HEK293 (cell line): ENCODE measurements at regions not wholly inside any gene's neighbourhood (a gene's known extent, or its start where the extent isn't known, plus 50 kb on each side); places are given as distances from the start of the nearest gene placed in this dataset.

Experiments used
- CTCF ChIA-PET: fragments of 350-600 bp; formaldehyde crosslinking; extraction: SDS; loops from one replicate; lab custom pipeline; 2021; ENCODE audit warnings: antibody characterized with exemption; lab: Yijun Ruan, JAX
- POLR2A ChIA-PET: fragments of 300-600 bp; formaldehyde crosslinking; extraction: SDS; loops from one replicate; lab custom pipeline; 2020; ENCODE audit warnings: antibody characterized with exemption, inconsistent platforms; lab: Yijun Ruan, JAX
- H3K27ac ChIP-seq: fragments of 200-500 bp; sonication (Bioruptor generic); 2 replicates; pipeline ENCODE4 v1.5.1; 2014; ENCODE audit warnings: low read depth, low read length, control low read depth, inconsistent platforms; ENCODE audit errors: extremely low read depth
- H3K36me3 ChIP-seq, 2 experiments: fragments of 200-500 bp in 1 of 2; sonication (Bioruptor generic) in 1 of 2; 1 replicate in 1 of 2; 2 replicates in 1 of 2; pipeline ENCODE4 v1.5.1; 2014 to 2017; ENCODE audit warnings: inconsistent platforms in 2 of 2, low read length in 2 of 2; ENCODE audit not compliant: control insufficient read depth in 2 of 2, insufficient read depth in 1 of 2
- H3K4me1 ChIP-seq: fragments of 200-500 bp; sonication (Bioruptor generic); 2 replicates; pipeline ENCODE4 v1.5.1; 2014; ENCODE audit warnings: mild to moderate bottlenecking, low read length, inconsistent platforms; ENCODE audit not compliant: control insufficient read depth, insufficient read depth
- H3K4me3 ChIP-seq: 2 replicates; pipeline ENCODE4 v1.5.1; 2011; ENCODE audit warnings: low read depth, mild to moderate bottlenecking, control low read depth, low read length, moderate library complexity
- H3K9me3 ChIP-seq: fragments of 200-500 bp; sonication (Bioruptor generic); 2 replicates; pipeline ENCODE4 v1.5.1; 2014; ENCODE audit warnings: low read depth, low read length, inconsistent platforms; ENCODE audit not compliant: control insufficient read depth, insufficient read depth
- AEBP2 ChIP-seq: fragments of 450-650 bp; formaldehyde crosslinking; IDR thresholded peaks from 2 replicates; pipeline ENCODE4 v1.5.1; 2016; ENCODE audit warnings: missing biosample characterization, missing genetic modification characterization, borderline replicate concordance
- GFI1B ChIP-seq: fragments of 450-650 bp; formaldehyde crosslinking; IDR thresholded peaks from 2 replicates; pipeline ENCODE4 v1.5.1; 2016; ENCODE audit warnings: missing biosample characterization, missing genetic modification characterization
- KLF16 ChIP-seq: fragments of 450-650 bp; formaldehyde crosslinking; IDR thresholded peaks from 2 replicates; pipeline ENCODE4 v1.5.1; 2017; ENCODE audit warnings: missing biosample characterization, missing genetic modification characterization
- OSR2 ChIP-seq: fragments of 450-650 bp; formaldehyde crosslinking; IDR thresholded peaks from 2 replicates; pipeline ENCODE4 v1.5.1; 2016; ENCODE audit warnings: missing biosample characterization, missing genetic modification characterization
- OVOL3 ChIP-seq: fragments of 450-650 bp; formaldehyde crosslinking; IDR thresholded peaks from 2 replicates; pipeline ENCODE4 v1.5.1; 2016; ENCODE audit warnings: missing biosample characterization, missing genetic modification characterization
- SP3 ChIP-seq: fragments of 450-650 bp; formaldehyde crosslinking; IDR thresholded peaks from 2 replicates; pipeline ENCODE4 v1.5.1; 2016; ENCODE audit warnings: missing biosample characterization, missing genetic modification characterization
- YY1 ChIP-seq: fragments of 450-650 bp; formaldehyde crosslinking; IDR thresholded peaks from 2 replicates; pipeline ENCODE4 v1.5.1; 2018; ENCODE audit warnings: missing biosample characterization, missing genetic modification characterization
- ZBTB20 ChIP-seq: fragments of 450-650 bp; formaldehyde crosslinking; IDR thresholded peaks from 2 replicates; pipeline ENCODE4 v1.5.1; 2016; ENCODE audit warnings: missing biosample characterization, missing genetic modification characterization
- ZBTB6 ChIP-seq: fragments of 450-650 bp; formaldehyde crosslinking; IDR thresholded peaks from 2 replicates; pipeline ENCODE4 v1.5.1; 2017; ENCODE audit warnings: missing biosample characterization, missing genetic modification characterization
- ZNF112 ChIP-seq: fragments of 450-650 bp; formaldehyde crosslinking; IDR thresholded peaks from 2 replicates; pipeline ENCODE4 v1.5.0; 2017; ENCODE audit warnings: missing biosample characterization, missing genetic modification characterization
- ZNF16 ChIP-seq: fragments of 450-650 bp; formaldehyde crosslinking; IDR thresholded peaks from 2 replicates; pipeline ENCODE4 v1.5.1; 2016; ENCODE audit warnings: low read depth, missing biosample characterization, missing genetic modification characterization
- ZNF514 ChIP-seq: fragments of 450-650 bp; formaldehyde crosslinking; IDR thresholded peaks from 2 replicates; pipeline ENCODE4 v1.5.1; 2016; ENCODE audit warnings: missing biosample characterization, missing genetic modification characterization
- ZNF548 ChIP-seq: fragments of 450-650 bp; formaldehyde crosslinking; IDR thresholded peaks from 2 replicates; pipeline ENCODE4 v1.5.1; 2016; ENCODE audit warnings: missing biosample characterization, missing genetic modification characterization
- ZNF624 ChIP-seq: fragments of 450-650 bp; formaldehyde crosslinking; IDR thresholded peaks from 2 replicates; pipeline ENCODE4 v1.5.1; 2017; ENCODE audit warnings: missing biosample characterization, missing genetic modification characterization
- ZNF629 ChIP-seq: fragments of 450-650 bp; formaldehyde crosslinking; IDR thresholded peaks from 2 replicates; pipeline ENCODE4 v1.5.1; 2017; ENCODE audit warnings: missing biosample characterization, missing genetic modification characterization
- ZNF639 ChIP-seq: fragments of 450-650 bp; formaldehyde crosslinking; IDR thresholded peaks from 2 replicates; pipeline ENCODE4 v1.5.1; 2016; ENCODE audit warnings: missing biosample characterization, missing genetic modification characterization
- ZNF747 ChIP-seq: fragments of 450-650 bp; formaldehyde crosslinking; IDR thresholded peaks from 2 replicates; pipeline ENCODE4 v1.5.1; 2016; ENCODE audit warnings: missing biosample characterization, missing genetic modification characterization
- ZNF777 ChIP-seq: fragments of 450-650 bp; formaldehyde crosslinking; IDR thresholded peaks from 2 replicates; pipeline ENCODE4 v1.5.1; 2017; ENCODE audit warnings: missing biosample characterization, missing genetic modification characterization, borderline replicate concordance
- ZSCAN4 ChIP-seq: fragments of 450-650 bp; formaldehyde crosslinking; IDR thresholded peaks from 2 replicates; pipeline ENCODE4 v1.5.1; 2017; ENCODE audit warnings: missing biosample characterization, missing genetic modification characterization
- TF ChIP-seq, protein P1 (sequence below): fragments of 450-650 bp; formaldehyde crosslinking; IDR thresholded peaks from 2 replicates; pipeline ENCODE4 v1.5.1; 2016; ENCODE audit warnings: missing biosample characterization, missing genetic modification characterization

DNA sequence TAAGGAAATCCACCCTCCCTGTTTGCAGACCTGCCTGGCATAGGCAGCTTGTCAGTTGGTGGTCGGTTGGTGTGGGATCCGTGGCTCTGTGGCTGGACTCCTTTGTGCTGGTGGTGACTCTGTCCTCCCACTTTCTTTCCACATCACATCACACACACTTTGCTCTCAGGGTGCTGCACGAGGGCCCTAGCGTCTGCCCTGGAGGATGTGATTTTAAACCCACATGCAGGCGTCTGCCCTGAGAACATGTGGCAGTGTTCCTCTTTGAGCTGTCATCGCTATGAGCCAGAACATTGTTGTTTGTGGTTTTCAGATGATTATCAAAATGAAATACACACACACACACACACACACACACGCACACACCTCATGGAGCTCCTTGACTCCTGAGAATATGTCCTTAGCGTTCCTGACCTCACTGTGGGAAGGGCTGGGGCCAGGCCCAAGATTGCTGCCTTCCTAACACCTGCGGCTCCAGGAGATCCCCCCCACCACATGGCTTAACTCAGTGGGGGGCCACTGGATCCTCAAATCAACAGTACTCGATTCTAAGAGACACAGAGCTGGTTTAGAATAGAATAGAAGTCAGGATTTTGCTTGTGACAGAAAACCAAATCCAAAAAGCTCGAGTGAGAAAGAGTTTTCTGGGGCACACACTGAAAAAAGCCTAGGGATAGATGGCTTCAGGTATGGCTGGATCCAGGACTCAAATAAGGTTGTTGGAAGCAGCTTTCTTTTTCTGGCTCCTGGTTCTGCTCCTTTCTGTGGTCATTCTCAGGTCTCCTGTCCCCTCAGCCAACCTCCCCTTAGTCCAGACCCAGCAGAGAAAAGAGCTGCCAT is 54.8 kb downstream of the RTP5 start:
- Histone ChIP-seq H3K36me3 (no peaks in the 10 kb centered on the region), H3K4me3 (no peak overlapping the region), H3K4me1 (no peaks in the 10 kb centered on the region), H3K9me3 (no peaks in the 10 kb centered on the region), H3K27ac (no peak overlapping the region)
- TF ChIP-seq ZNF777 = no peak
- no peak for TF ChIP-seq ZNF629 (tag by site-specific recombination)
- TF ChIP-seq ZNF16 (tag by site-specific recombination) = no peak
- no peak for TF ChIP-seq ZNF747 (tag by site-specific recombination)
- 0 out of 2 replicates have a peak, but pooled peaks have one; percentile 33 for TF ChIP-seq ZSCAN4 (tag by site-specific recombination)
- TF ChIP-seq ZNF624 (tag by site-specific recombination) = no peak
- ChIA-PET CTCF (interaction anchor here (0.6 kb wide), 1 partner anchor 1281 kb away, joined by 3 read pairs; no protein-coding TSS in a partner anchor), POLR2A (no interaction called here)

GRCh38 chr2:241924909-241925250 is 55.4 kb downstream of the RTP5 start:
- TF ChIP-seq ZNF514 (tag by site-specific recombination) (no peak), ZNF639 (tag by site-specific recombination) (no peak), ZBTB20 (tag by site-specific recombination) (no peak), GFI1B (no peak), OSR2 (no peak)
- POLR2A ChIA-PET = no interaction called here
- Histone ChIP-seq H3K9me3 (no peaks in the 10 kb centered on the region), H3K27ac (no peak overlapping the region), H3K4me3 (no peak overlapping the region), H3K4me1 (no peaks in the 10 kb centered on the region), H3K36me3 (no peaks in the 10 kb centered on the region)
- CTCF ChIA-PET = no interaction called here

DNA sequence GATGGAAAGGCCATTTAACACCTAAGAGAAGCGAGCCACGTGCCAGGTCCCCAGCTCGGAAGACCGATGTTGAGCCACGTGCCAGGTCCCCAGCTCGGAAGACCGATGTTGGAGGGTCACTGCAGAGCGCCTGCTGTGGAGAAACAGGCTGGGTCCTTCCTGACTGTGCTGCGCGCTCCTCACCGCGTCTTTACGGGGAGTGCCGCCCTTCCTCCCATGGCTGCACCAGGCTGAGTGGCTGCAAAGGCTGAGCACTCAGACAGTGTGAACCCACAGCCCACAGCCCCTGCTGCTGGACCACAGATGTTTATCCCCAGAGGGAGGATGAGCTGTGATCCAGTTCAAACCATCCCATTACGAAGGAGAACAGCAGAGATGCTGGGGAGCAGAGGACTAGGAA is 55.7 kb downstream of the RTP5 start:
- Histone ChIP-seq H3K4me1 (no peaks in the 10 kb centered on the region), H3K36me3 (no peaks in the 10 kb centered on the region), H3K4me3 (no peak overlapping the region), H3K9me3 (no peaks in the 10 kb centered on the region), H3K27ac (no peak overlapping the region)
- TF ChIP-seq ZBTB6 (no peak), OVOL3 (tag by site-specific recombination) (no peak), SP3 (tag by site-specific recombination) (no peak)
- ChIA-PET POLR2A (no interaction called here), CTCF (no interaction called here)

- Histone ChIP-seq H3K4me3 (no peak overlapping the region), H3K9me3 (no peaks in the 10 kb centered on the region), H3K36me3 (no peaks in the 10 kb centered on the region), H3K4me1 (no peaks in the 10 kb centered on the region), H3K27ac (no peak overlapping the region)
- ChIA-PET CTCF (no interaction called here), POLR2A (no interaction called here)
- TF ChIP-seq YY1 (no peak), KLF16 (tag by site-specific recombination) (no peak), AEBP2 (no peak), ZNF112 (tag by site-specific recombination) (no peak), ZNF548 (tag by site-specific recombination) (no peak), ZSCAN4 (tag by site-specific recombination) (no peak)
- TF ChIP-seq, protein P1, sequence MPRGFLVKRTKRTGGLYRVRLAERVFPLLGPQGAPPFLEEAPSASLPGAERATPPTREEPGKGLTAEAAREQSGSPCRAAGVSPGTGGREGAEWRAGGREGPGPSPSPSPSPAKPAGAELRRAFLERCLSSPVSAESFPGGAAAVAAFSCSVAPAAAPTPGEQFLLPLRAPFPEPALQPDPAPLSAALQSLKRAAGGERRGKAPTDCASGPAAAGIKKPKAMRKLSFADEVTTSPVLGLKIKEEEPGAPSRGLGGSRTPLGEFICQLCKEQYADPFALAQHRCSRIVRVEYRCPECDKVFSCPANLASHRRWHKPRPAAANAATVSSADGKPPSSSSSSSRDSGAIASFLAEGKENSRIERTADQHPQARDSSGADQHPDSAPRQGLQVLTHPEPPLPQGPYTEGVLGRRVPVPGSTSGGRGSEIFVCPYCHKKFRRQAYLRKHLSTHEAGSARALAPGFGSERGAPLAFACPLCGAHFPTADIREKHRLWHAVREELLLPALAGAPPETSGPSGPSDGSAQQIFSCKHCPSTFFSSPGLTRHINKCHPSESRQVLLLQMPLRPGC (tag by site-specific recombination) = no peak
Observed at GRCh38 chr2:241925821-241926441, 56.4 kb downstream of the RTP5 start.
